SK-N-MC (cell line): ENCODE measurements at regions not wholly inside any gene's neighbourhood (a gene's known extent, or its start where the extent isn't known, plus 50 kb on each side); places are given as distances from the start of the nearest gene placed in this dataset.

ENCODE experiments used
- DNase-seq: peaks from one replicate; pipeline ENCODE4 v3.0.0-alpha.2; 2011; ENCODE audit warnings: low read depth, low spot score
- H3K27ac ChIP-seq: fragments of 200-600 bp; sonication (generic); 2 replicates; pipeline ENCODE4 v1.5.1; 2016; ENCODE audit warnings: mixed run types
- H3K36me3 ChIP-seq: fragments of 200-600 bp; sonication (generic); 2 replicates; pipeline ENCODE4 v1.6.1; 2017; ENCODE audit warnings: antibody characterized with exemption, low read length, mixed read lengths; ENCODE audit not compliant: insufficient read depth
- H3K4me3 ChIP-seq: fragments of 200-600 bp; sonication (generic); 2 replicates; pipeline ENCODE4 v1.5.1; 2016
- H3K9ac ChIP-seq: fragments of 200-600 bp; sonication (generic); 2 replicates; pipeline ENCODE4 v1.8.0; 2017; ENCODE audit warnings: mixed run types, mixed read lengths; ENCODE audit not compliant: insufficient read length
- H3K9me3 ChIP-seq: fragments of 200-600 bp; sonication (generic); 2 replicates; pipeline ENCODE4 v1.6.1; 2017; ENCODE audit warnings: low read depth, mild to moderate bottlenecking, antibody characterized with exemption, low read length, moderate library complexity, mixed read lengths
- EZH2 ChIP-seq: fragments of 200-600 bp; sonication (generic); IDR thresholded peaks from one replicate; pipeline ENCODE4 v1.6.1; 2017; ENCODE audit warnings: antibody characterized with exemption
- FOXP2 ChIP-seq: optimal IDR thresholded peaks from 2 replicates; pipeline ENCODE3; 2011; ENCODE audit warnings: mild to moderate bottlenecking, moderate library complexity; ENCODE audit not compliant: insufficient read depth; ENCODE audit errors: extremely low read length, control extremely low read depth
- POLR2AphosphoS5 ChIP-seq: IDR thresholded peaks from 2 replicates; pipeline ENCODE4 v1.6.1; 2012; ENCODE audit warnings: mild to moderate bottlenecking, low read depth, low read length, borderline replicate concordance

- Histone ChIP-seq H3K4me3 (no peak overlapping the region), H3K27ac (no peak overlapping the region), H3K9me3 (no peaks in the 10 kb centered on the region), H3K36me3 (no peaks in the 10 kb centered on the region), H3K9ac (no peak overlapping the region)
- TF ChIP-seq FOXP2: no peak
- TF ChIP-seq EZH2: no peak
- DNase-seq: no peak
Observed at GRCh38 chr16:86217001-86217890, 293.1 kb upstream of the FOXF1 start.

GRCh38 chr16:86217891-86218270 lies 292.4 kb upstream of the FOXF1 start:
- Histone ChIP-seq H3K36me3 (no peaks in the 10 kb centered on the region), H3K9me3 (no peaks in the 10 kb centered on the region), H3K4me3 (no peak overlapping the region), H3K9ac (no peak overlapping the region), H3K27ac (no peak overlapping the region)
- no peak for TF ChIP-seq FOXP2
- TF ChIP-seq EZH2: no peak
- TF ChIP-seq POLR2AphosphoS5: no peak
- no peak for DNase-seq

- Histone ChIP-seq H3K9me3 (no peaks in the 10 kb centered on the region), H3K36me3 (no peaks in the 10 kb centered on the region)
- TF ChIP-seq FOXP2 (no peak), EZH2 (no peak), POLR2AphosphoS5 (no peak)
Observed at GRCh38 chr16:86218479-86219170, 291.7 kb upstream of the FOXF1 start.

GRCh38 chr16:86219655-86220445 lies 290.5 kb upstream of the FOXF1 start:
- H3K9me3 ChIP-seq: no peaks in the 10 kb centered on the region
- no peaks in the 10 kb centered on the region for H3K36me3 ChIP-seq
- DNase-seq: no peak
- no peak overlapping the region for H3K4me3 ChIP-seq
- TF ChIP-seq POLR2AphosphoS5 (no peak), FOXP2 (no peak), EZH2 (no peak)
- no peak overlapping the region for H3K27ac ChIP-seq
- no peak overlapping the region for H3K9ac ChIP-seq

More at GRCh38 chr16:86218479-86219170, 291.7 kb upstream of the FOXF1 start:
- DNase-seq: no peak
- Histone ChIP-seq H3K4me3 (no peak overlapping the region), H3K9ac (no peak overlapping the region), H3K27ac (no peak overlapping the region)

DNA sequence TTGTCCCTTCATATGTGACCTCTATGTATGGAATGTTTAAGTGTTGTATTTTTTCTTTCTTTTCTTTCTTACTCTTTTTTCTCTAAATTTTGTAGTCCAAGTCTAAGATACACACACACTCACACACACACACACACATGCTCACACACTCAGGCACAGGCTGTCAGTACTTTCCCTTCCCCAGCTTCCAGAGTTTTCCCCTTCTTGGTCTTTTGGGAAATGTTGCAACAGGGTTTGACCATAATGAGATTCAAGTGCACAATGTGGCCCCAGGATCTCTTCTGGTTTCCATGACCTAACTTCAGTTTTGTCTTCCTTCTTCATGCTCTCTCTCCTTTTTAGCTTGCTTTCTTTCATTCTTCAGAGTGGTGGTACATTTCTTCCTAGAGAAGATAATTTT lies 289.8 kb upstream of the FOXF1 start:
- Histone ChIP-seq H3K36me3 (no peaks in the 10 kb centered on the region), H3K9me3 (no peaks in the 10 kb centered on the region), H3K9ac (no peak overlapping the region), H3K27ac (no peak overlapping the region), H3K4me3 (no peak overlapping the region)
- DNase-seq: no peak
- no peak for TF ChIP-seq EZH2
- no peak for TF ChIP-seq POLR2AphosphoS5

GRCh38 chr16:86221085-86221484 lies 289.2 kb upstream of the FOXF1 start:
- TF ChIP-seq FOXP2: no peak
- no peak for TF ChIP-seq EZH2
- no peak for DNase-seq
- Histone ChIP-seq H3K27ac (no peak overlapping the region), H3K9me3 (no peaks in the 10 kb centered on the region), H3K36me3 (no peaks in the 10 kb centered on the region), H3K9ac (no peak overlapping the region), H3K4me3 (no peak overlapping the region)

DNA sequence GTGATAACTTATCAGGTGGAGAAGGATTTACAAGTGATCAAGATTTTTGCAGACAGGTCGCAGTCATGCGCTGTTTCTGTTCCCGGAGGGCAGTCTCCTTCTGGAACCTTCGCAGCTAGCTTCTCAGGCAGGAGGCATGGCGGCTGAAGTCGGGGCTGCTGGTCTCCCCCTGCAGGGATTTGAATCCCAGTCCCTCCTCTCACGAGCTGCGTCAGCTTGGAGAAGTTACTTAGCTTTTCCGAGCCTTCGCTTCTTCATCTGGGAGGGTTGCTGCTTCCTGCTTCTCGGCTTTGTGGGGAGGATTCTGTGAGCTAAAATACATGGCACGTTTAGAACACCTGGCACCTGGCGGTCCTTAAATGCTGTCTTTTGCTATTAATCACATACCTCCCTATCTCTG lies 287.8 kb upstream of the FOXF1 start:
- no peak for TF ChIP-seq POLR2AphosphoS5
- no peak for TF ChIP-seq FOXP2
- TF ChIP-seq EZH2: no peak
- H3K4me3 ChIP-seq: no peak overlapping the region

DNA sequence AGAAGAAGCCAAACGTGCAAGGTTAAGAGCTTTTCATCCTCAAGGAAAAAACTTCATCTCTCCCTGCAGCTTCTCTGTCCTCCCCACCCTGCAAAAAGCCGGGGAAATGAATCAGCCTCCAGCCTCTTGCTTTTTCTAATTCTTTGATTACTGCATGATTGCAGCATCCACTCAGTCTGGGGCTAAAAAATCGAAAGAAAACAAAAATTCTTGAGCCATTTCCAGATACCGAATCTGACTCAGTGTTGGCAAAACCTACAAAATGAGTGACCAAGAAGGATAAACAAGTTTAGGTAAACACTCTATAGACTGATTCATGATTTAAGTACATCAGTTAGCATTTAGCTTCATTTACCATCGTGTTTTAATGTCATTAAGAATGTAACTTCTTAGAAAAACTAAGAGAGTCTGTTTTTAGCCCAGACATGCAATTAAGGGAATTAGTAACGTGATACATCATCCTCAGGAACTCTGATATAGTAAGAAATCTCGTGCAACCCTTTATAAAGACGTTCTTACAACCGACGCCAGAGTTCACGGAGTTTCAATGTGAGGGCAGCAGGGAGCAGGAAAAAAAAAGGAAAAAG lies 287.3 kb upstream of the FOXF1 start:
- DNase-seq: no peak
- TF ChIP-seq POLR2AphosphoS5 (no peak), EZH2 (no peak)
- H3K4me3 ChIP-seq: no peak overlapping the region

More for the DNA sequence above, 287.8 kb upstream of the FOXF1 start:
- H3K9me3 ChIP-seq: no peaks in the 10 kb centered on the region
- no peak for DNase-seq
- H3K27ac ChIP-seq: no peak overlapping the region
- H3K9ac ChIP-seq: no peak overlapping the region
- H3K36me3 ChIP-seq: no peaks in the 10 kb centered on the region

More for the DNA sequence above, 287.3 kb upstream of the FOXF1 start:
- H3K36me3 ChIP-seq: no peaks in the 10 kb centered on the region
- no peaks in the 10 kb centered on the region for H3K9me3 ChIP-seq
- no peak overlapping the region for H3K27ac ChIP-seq
- H3K9ac ChIP-seq: no peak overlapping the region
